KMS-11 (cell line): ENCODE measurements at regions not wholly inside any gene's neighbourhood (a gene's known extent, or its start where the extent isn't known, plus 50 kb on each side); places are given as distances from the start of the nearest gene placed in this dataset.

ENCODE experiments used
- H2AFZ ChIP-seq: fragments of 200-600 bp; sonication (generic); 2 replicates; pipeline ENCODE4 v1.6.1; 2016; ENCODE audit warnings: antibody characterized with exemption, mixed run types, low read depth
- H3K27ac ChIP-seq: fragments of 200-600 bp; sonication (generic); 2 replicates; pipeline ENCODE4 v1.6.1; 2016; ENCODE audit warnings: mild to moderate bottlenecking, mixed run types
- H3K27me3 ChIP-seq: fragments of 200-600 bp; sonication (generic); 2 replicates; pipeline ENCODE4 v1.6.1; 2017; ENCODE audit warnings: mild to moderate bottlenecking, low read depth, mixed run types, moderate library complexity; ENCODE audit not compliant: insufficient read depth
- H3K36me3 ChIP-seq: fragments of 200-600 bp; sonication (generic); 2 replicates; pipeline ENCODE4 v1.6.1; 2017; ENCODE audit warnings: mild to moderate bottlenecking, mixed run types; ENCODE audit not compliant: insufficient read depth
- H3K4me1 ChIP-seq: fragments of 200-600 bp; sonication (generic); 2 replicates; pipeline ENCODE4 v1.6.1; 2016; ENCODE audit warnings: mild to moderate bottlenecking, low read depth, mixed run types; ENCODE audit not compliant: poor library complexity, severe bottlenecking
- H3K4me2 ChIP-seq: fragments of 200-600 bp; sonication (generic); 2 replicates; pipeline ENCODE4 v1.7.0; 2016; ENCODE audit warnings: mild to moderate bottlenecking, mixed run types
- H3K4me3 ChIP-seq: fragments of 200-600 bp; sonication (generic); IDR thresholded peaks from 2 replicates; pipeline ENCODE4 v1.6.1; 2017; ENCODE audit warnings: low read depth, low read length, mixed read lengths; ENCODE audit not compliant: insufficient read depth
- H3K79me2 ChIP-seq: fragments of 200-600 bp; sonication (generic); 2 replicates; pipeline ENCODE4 v1.6.1; 2016; ENCODE audit warnings: low read depth, mixed run types; ENCODE audit not compliant: insufficient read depth
- H3K9ac ChIP-seq: fragments of 200-600 bp; sonication (generic); 2 replicates; pipeline ENCODE4 v1.6.1; 2016; ENCODE audit warnings: mild to moderate bottlenecking, mixed run types
- H4K20me1 ChIP-seq: fragments of 200-600 bp; sonication (generic); 2 replicates; pipeline ENCODE4 v1.6.1; 2016; ENCODE audit warnings: mild to moderate bottlenecking, mixed run types; ENCODE audit not compliant: insufficient read depth
- TF ChIP-seq, protein P1 (sequence below): fragments of 200-600 bp; sonication (generic); conservative IDR thresholded peaks from 2 replicates; pipeline ENCODE4 v1.6.1; 2017; ENCODE audit warnings: low read depth, mild to moderate bottlenecking, antibody characterized with exemption, low read length, moderate library complexity, mixed read lengths

DNA sequence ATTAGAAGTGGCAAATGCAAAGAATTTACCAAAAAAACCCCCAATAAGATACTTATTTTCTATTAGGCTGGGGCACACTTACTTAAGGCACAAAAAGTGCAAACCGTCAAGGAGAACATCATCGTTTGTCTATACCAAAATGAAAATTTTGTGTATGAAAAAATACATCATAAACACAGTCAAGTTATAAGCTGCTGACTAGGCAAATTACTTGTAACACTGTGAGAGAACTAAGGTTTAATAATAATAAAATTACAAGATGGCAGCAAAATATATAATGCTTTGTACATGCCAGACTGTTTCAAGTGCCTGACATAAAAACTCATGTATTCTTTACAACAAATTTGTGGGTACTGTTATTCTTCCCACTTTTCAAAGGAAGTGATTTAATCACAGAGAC is 297.2 kb upstream of the CRBN start:
- Histone ChIP-seq H3K9ac (no peak overlapping the region), H3K27ac (no peak overlapping the region), H3K27me3 (no peaks in the 10 kb centered on the region), H4K20me1 (no peaks in the 10 kb centered on the region), H3K4me1 (no peaks in the 10 kb centered on the region), H2AFZ (no peak overlapping the region), H3K4me2 (no peak overlapping the region), H3K4me3 (no peak overlapping the region), H3K36me3 (no peaks in the 10 kb centered on the region), H3K79me2 (no peaks in the 10 kb centered on the region)
- TF ChIP-seq, protein P1, sequence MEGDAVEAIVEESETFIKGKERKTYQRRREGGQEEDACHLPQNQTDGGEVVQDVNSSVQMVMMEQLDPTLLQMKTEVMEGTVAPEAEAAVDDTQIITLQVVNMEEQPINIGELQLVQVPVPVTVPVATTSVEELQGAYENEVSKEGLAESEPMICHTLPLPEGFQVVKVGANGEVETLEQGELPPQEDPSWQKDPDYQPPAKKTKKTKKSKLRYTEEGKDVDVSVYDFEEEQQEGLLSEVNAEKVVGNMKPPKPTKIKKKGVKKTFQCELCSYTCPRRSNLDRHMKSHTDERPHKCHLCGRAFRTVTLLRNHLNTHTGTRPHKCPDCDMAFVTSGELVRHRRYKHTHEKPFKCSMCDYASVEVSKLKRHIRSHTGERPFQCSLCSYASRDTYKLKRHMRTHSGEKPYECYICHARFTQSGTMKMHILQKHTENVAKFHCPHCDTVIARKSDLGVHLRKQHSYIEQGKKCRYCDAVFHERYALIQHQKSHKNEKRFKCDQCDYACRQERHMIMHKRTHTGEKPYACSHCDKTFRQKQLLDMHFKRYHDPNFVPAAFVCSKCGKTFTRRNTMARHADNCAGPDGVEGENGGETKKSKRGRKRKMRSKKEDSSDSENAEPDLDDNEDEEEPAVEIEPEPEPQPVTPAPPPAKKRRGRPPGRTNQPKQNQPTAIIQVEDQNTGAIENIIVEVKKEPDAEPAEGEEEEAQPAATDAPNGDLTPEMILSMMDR, result no peak

DNA sequence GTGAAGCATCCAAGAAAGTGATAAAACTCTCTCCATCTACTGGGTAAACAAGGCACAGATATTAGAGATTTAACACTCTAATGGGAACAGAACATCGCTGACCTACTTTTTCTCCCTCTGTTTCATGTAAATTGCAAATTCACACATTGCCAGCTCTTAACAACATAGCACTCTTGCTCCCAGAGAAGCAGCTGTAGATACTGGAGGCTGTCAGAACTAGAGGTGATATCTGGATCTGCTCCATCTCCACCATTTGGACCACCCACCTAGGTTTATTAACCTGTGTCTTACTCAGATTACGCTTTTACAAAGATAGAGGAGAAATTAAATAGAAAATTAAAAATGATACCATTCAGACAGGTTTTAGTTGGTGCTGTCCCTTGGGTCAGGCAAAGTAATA is 289.1 kb upstream of the CRBN start:
- Histone ChIP-seq H4K20me1 (no peaks in the 10 kb centered on the region), H3K4me2 (no peak overlapping the region), H3K9ac (no peak overlapping the region), H3K79me2 (no peaks in the 10 kb centered on the region), H3K27me3 (no peaks in the 10 kb centered on the region), H3K36me3 (no peaks in the 10 kb centered on the region), H3K4me1 (no peaks in the 10 kb centered on the region), H2AFZ (no peak overlapping the region), H3K27ac (no peak overlapping the region), H3K4me3 (no peak overlapping the region)
- TF ChIP-seq, protein P1, result no peak

DNA sequence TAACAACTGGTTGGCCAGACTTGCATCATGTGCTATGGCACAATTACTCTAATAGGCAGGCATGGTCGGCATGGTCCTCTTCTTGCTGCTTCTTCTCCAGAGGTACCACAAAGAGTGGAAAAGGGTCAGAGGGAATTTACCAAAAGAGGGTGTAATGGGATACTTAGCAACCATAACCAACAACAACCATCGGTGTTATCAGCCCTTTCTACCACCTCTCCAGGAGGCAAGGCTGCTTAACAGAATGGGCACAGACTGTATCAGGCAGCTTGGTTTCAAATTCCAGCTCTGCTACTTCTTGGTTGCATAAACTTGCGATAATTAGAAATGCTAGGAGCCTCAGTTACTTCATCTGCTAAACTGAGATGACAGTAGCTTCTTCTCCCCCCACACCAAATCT is 284.6 kb upstream of the CRBN start:
- Histone ChIP-seq H3K9ac (no peak overlapping the region), H3K4me1 (no peaks in the 10 kb centered on the region), H3K27ac (no peak overlapping the region), H3K27me3 (no peaks in the 10 kb centered on the region), H3K79me2 (no peaks in the 10 kb centered on the region), H3K4me2 (no peak overlapping the region), H3K36me3 (no peaks in the 10 kb centered on the region), H3K4me3 (no peak overlapping the region), H4K20me1 (no peaks in the 10 kb centered on the region), H2AFZ (no peak overlapping the region)
- TF ChIP-seq, protein P1, result no peak

DNA sequence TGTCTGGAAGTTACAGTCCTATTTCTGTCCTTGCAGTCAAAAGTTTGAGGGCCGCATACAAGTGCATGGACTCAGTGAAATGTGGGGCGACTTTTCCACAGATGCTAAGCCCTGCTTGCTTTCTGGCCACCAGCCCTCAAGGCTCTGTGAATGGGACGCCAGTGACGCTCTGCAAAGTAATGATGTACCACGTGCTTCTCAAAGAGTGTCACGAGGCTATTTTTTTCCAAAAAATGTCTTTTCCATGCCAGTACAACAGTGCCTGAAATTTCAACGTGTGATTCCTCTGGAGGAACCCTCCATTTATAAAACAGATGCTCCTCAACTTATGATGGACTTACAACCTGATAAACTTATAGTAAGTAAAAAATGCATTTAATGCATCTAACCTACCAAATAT is 281.8 kb upstream of the CRBN start:
- no peak overlapping the region for H3K27ac ChIP-seq
- TF ChIP-seq, protein P1, result no peak

DNA sequence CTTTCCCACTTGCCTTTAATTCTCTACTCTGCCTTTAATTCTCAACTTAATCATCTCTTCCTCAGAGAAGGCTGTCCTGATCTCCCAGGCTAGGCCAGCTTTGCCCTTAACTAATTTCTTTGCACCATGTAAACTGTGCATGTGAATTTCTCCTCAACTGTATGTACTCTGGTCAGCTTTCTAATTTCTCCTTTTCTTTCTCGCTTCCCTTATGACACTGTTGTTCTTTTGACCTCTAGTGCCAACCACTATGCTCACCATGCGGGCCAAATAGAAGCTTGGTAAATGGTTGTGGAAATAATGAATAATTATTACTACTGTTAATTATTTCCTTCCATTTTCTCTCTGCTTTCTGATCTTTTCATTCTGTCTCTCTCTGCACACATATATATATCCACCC is 269.0 kb upstream of the CRBN start:
- Histone ChIP-seq H3K27me3 (no peaks in the 10 kb centered on the region), H4K20me1 (no peaks in the 10 kb centered on the region), H3K4me1 (no peaks in the 10 kb centered on the region), H3K9ac (no peak overlapping the region), H3K79me2 (no peaks in the 10 kb centered on the region), H2AFZ (no peak overlapping the region), H3K4me3 (no peak overlapping the region), H3K4me2 (no peak overlapping the region), H3K27ac (no peak overlapping the region), H3K36me3 (no peaks in the 10 kb centered on the region)
- TF ChIP-seq, protein P1, result no peak

More for the DNA sequence above, 281.8 kb upstream of the CRBN start:
- Histone ChIP-seq H3K4me2 (no peak overlapping the region), H3K4me1 (no peaks in the 10 kb centered on the region), H3K27me3 (no peaks in the 10 kb centered on the region), H3K4me3 (no peak overlapping the region), H2AFZ (no peak overlapping the region), H3K36me3 (no peaks in the 10 kb centered on the region), H4K20me1 (no peaks in the 10 kb centered on the region), H3K79me2 (no peaks in the 10 kb centered on the region), H3K9ac (no peak overlapping the region)
